Ishikawa (cell line): ENCODE measurements at regions not wholly inside any gene's neighbourhood (a gene's known extent, or its start where the extent isn't known, plus 50 kb on each side); places are given as distances from the start of the nearest gene placed in this dataset.
A peak's percentile ranks its signal among the peaks of the same experiment; 100 is the strongest.

ENCODE experiments used
- CEBPB ChIP-seq: IDR thresholded peaks from 2 replicates; pipeline ENCODE4 v1.6.1; 2012
- CREB1 ChIP-seq: IDR thresholded peaks from 2 replicates; pipeline ENCODE4 v1.6.1; 2012; ENCODE audit warnings: low read depth
- EGR1 ChIP-seq: IDR thresholded peaks from 2 replicates; pipeline ENCODE4 v1.6.1; 2012
- EP300 ChIP-seq: IDR thresholded peaks from 2 replicates; pipeline ENCODE4 v1.6.1; 2012; ENCODE audit warnings: borderline replicate concordance
- FOXM1 ChIP-seq: IDR thresholded peaks from 2 replicates; pipeline ENCODE4 v1.6.1; 2012; ENCODE audit warnings: low read depth, borderline replicate concordance
- NFIC ChIP-seq: IDR thresholded peaks from 2 replicates; pipeline ENCODE4 v1.6.1; 2012
- RAD21 ChIP-seq: IDR thresholded peaks from 2 replicates; pipeline ENCODE4 v1.6.1; 2012; ENCODE audit warnings: low read depth
- TAF1 ChIP-seq: IDR thresholded peaks from 2 replicates; pipeline ENCODE4 v1.6.1; 2012; ENCODE audit warnings: low read depth, mild to moderate bottlenecking
- TCF12 ChIP-seq: IDR thresholded peaks from 2 replicates; pipeline ENCODE4 v1.6.1; 2012; ENCODE audit warnings: low read depth
- TEAD4 ChIP-seq: IDR thresholded peaks from 2 replicates; pipeline ENCODE4 v1.6.1; 2012
- YY1 ChIP-seq: IDR thresholded peaks from 2 replicates; pipeline ENCODE4 v1.6.1; 2012; ENCODE audit warnings: low read depth
- ZBTB7A ChIP-seq: IDR thresholded peaks from 2 replicates; pipeline ENCODE4 v1.6.1; 2012; ENCODE audit warnings: low read depth
- TF ChIP-seq, protein P1 (sequence below): IDR thresholded peaks from 2 replicates; pipeline ENCODE4 v1.6.1; 2012
- TF ChIP-seq, protein P2 (sequence below): IDR thresholded peaks from 2 replicates; pipeline ENCODE4 v1.6.1; 2012
- TF ChIP-seq, protein P3 (sequence below): IDR thresholded peaks from 2 replicates; pipeline ENCODE4 v1.6.1; 2012; ENCODE audit warnings: low read depth, mild to moderate bottlenecking

DNA sequence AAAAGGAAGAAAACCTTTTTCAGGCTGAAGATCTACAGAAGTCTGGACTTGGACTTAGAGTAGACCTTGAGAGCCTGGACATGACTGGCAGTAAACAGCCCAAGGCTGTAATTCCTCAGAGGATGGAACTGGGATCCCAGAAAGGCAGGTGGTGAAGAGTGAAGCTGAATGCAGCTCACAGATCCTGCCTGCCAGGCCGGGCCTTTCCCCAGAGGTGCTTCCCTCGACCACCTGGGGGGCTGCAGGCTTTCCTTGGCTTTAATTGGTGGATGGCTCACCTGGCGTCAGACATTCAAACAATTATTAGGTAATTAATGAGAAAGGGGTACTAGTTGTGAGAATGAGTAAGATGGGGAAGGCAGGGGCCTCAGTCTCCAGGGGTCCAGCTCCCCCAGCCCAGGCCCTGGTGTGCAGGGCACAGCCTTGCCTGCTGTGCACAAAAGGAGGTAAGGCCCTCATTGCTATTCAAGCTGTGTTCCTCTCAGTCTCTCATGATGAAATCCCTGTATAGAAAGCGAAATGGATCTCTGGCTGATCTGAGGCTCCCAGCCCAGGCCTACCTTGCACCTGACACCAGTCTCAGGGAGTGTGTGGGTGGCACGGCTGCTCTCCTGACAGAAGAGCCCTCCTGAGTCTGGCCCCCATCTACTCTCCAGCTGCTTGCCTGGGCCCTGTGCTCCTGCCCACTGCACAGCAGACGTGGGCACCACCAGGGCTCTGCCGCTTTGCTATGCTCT lies 63.0 kb upstream of the TCL1A start:
- no peak for TF ChIP-seq EP300
- TF ChIP-seq EGR1 = no peak
- TF ChIP-seq CEBPB = no peak
- TF ChIP-seq, protein P1, sequence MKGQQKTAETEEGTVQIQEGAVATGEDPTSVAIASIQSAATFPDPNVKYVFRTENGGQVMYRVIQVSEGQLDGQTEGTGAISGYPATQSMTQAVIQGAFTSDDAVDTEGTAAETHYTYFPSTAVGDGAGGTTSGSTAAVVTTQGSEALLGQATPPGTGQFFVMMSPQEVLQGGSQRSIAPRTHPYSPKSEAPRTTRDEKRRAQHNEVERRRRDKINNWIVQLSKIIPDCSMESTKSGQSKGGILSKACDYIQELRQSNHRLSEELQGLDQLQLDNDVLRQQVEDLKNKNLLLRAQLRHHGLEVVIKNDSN = no peak
- TF ChIP-seq ZBTB7A = no peak
- no peak for TF ChIP-seq TAF1
- TF ChIP-seq CREB1 = no peak
- no peak for TF ChIP-seq TEAD4
- no peak for TF ChIP-seq RAD21

DNA sequence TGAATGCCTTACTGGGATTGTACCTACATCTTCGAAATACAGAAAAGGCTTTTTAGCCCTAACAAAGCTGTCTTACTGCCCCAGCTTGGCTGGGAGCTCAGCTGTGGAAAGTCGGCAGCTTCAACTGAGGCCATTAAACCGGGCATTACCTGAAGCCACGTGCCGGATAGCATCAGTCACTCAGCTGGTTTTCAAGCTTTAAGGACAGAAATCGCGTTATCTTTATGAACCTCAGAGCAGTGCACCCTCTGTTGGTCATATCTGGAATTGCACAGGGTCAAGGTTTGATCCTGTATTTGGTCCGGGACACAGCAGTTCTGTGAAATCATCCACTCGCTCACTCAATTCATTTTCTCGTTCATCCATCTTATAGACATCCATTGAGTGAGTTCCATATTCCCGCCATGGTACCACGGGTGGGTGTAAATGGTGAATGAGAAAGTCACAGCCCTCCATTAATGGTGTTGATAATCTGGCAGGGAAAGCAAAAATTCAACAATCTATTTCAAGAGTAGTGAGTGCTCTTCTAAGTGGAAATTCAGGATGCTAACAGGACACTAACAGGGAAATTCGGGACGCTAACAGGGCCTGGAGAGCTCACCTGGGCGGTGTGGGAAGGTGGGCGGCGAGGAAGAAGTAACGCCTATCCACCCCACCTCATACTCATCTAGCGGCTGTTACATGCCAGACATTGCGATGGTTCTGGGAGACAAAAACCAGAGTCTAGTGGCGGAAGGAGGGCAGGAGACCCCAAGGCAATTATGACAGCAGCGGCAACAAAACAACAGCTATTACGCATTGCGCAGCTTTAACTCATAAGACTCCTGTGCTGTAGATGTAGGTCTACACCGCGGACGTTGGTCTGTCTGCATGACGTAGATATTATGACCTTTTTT lies 60.6 kb upstream of the TCL1A start:
- TF ChIP-seq EGR1 (no peak), NFIC (no peak), YY1 (no peak), TCF12 (no peak), CREB1 (no peak), TAF1 (no peak), RAD21 (peak; percentile 76), FOXM1 (no peak), CEBPB (no peak), TEAD4 (no peak), ZBTB7A (no peak), EP300 (no peak)
- TF ChIP-seq, protein P2, sequence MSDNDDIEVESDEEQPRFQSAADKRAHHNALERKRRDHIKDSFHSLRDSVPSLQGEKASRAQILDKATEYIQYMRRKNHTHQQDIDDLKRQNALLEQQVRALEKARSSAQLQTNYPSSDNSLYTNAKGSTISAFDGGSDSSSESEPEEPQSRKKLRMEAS = peak; percentile 93
- TF ChIP-seq, protein P3, sequence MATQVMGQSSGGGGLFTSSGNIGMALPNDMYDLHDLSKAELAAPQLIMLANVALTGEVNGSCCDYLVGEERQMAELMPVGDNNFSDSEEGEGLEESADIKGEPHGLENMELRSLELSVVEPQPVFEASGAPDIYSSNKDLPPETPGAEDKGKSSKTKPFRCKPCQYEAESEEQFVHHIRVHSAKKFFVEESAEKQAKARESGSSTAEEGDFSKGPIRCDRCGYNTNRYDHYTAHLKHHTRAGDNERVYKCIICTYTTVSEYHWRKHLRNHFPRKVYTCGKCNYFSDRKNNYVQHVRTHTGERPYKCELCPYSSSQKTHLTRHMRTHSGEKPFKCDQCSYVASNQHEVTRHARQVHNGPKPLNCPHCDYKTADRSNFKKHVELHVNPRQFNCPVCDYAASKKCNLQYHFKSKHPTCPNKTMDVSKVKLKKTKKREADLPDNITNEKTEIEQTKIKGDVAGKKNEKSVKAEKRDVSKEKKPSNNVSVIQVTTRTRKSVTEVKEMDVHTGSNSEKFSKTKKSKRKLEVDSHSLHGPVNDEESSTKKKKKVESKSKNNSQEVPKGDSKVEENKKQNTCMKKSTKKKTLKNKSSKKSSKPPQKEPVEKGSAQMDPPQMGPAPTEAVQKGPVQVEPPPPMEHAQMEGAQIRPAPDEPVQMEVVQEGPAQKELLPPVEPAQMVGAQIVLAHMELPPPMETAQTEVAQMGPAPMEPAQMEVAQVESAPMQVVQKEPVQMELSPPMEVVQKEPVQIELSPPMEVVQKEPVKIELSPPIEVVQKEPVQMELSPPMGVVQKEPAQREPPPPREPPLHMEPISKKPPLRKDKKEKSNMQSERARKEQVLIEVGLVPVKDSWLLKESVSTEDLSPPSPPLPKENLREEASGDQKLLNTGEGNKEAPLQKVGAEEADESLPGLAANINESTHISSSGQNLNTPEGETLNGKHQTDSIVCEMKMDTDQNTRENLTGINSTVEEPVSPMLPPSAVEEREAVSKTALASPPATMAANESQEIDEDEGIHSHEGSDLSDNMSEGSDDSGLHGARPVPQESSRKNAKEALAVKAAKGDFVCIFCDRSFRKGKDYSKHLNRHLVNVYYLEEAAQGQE = no peak
- TF ChIP-seq, protein P1 = peak; percentile 48; the same call in 1 of the 2 replicates

DNA sequence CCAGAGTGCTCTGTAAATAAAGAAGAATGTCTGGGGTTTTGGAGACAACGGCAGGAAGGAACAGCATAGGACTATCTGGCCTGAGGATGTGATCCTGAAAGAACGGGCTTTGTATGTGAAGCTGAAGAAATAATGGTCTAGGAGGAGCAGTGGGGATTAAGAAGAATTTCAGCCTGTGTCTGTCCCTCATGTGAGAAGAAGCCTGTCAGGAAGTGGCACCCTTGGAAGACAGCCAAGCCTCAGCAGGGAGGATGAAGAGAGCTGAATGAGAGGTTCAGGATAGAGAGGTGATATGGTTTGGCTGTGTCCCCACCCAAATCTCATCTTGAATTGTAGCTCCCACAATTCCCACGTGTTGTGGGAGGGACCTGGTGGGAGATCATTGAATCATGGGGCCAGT lies 56.9 kb upstream of the TCL1A start:
- TF ChIP-seq, protein P2 = no peak
- TF ChIP-seq, protein P3 = no peak
- TF ChIP-seq NFIC (peak; percentile 44), TEAD4 (no peak)

DNA sequence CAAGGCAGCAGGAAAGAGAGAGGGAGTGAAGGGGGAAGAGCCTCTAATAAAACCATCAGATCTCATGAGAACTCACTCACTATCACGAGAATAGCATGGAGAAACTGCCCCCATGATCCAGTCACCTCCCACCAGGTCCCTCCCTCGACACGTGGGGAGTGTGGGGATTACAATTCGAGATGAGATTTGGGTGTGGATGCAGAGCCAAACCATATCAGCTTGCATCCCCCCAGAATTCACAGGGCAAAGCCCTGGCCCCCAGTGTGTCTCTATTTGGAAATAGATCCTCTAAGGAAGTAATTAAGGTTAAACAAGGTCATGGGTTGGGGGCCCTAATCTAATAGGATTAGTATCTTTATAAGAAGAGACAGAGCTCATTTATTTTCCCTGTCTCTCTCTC lies 56.1 kb upstream of the TCL1A start:
- TF ChIP-seq CREB1 (no peak), EGR1 (no peak), TCF12 (no peak), TEAD4 (no peak), FOXM1 (no peak), TAF1 (no peak), ZBTB7A (no peak), CEBPB (no peak), NFIC (no peak), YY1 (no peak), RAD21 (no peak), EP300 (no peak)
- TF ChIP-seq, protein P3 = no peak
- TF ChIP-seq, protein P2 = no peak
- TF ChIP-seq, protein P1 = no peak
